ENCODE measurements at regions not wholly inside any gene's neighbourhood (a gene's known extent, or its start where the extent isn't known, plus 50 kb on each side); places are given as distances from the start of the nearest gene placed in this dataset.

GRCh38 chr12:118747771-118748170 lies 233.6 kb upstream of the SRRM4 start:
- TF ChIP-seq CTCF (IDR thresholded peaks at IDR 0.05; ENCODE audit: control extremely low read depth in 1 of 3, insufficient read depth in 1 of 3, low read depth in 1 of 3, low read length in 3 of 3) (no peak), JUND (IDR thresholded peaks at IDR 0.05; ENCODE audit: low read length) (no peak), POLR2AphosphoS5 (IDR thresholded peaks at IDR 0.05; ENCODE audit: low read depth, low read length) (no peak), EZH2 (IDR thresholded peaks at IDR 0.05; ENCODE audit: low read depth, low read length, severe bottlenecking) (no peak), GTF2F1 (IDR thresholded peaks at IDR 0.05; ENCODE audit: borderline replicate concordance, low read depth, low read length) (no peak), SIN3A (conservative IDR thresholded peaks at IDR 0.05 in 1 of 2, IDR thresholded peaks at IDR 0.05 in 1 of 2; ENCODE audit: low read depth in 1 of 2, low read length in 2 of 2) (no peak)
